Neural cell (in vitro differentiated cells): ENCODE measurements at regions not wholly inside any gene's neighbourhood (a gene's known extent, or its start where the extent isn't known, plus 50 kb on each side); places are given as distances from the start of the nearest gene placed in this dataset.

Experiments
- H2AFZ ChIP-seq: fragments of 200-600, 300-800 bp; sonication (generic), shearing (Covaris generic); 2 replicates; pipeline ENCODE4 v1.6.0; 2014; ENCODE audit warnings: low read depth, mild to moderate bottlenecking, antibody characterized with exemption, low read length, moderate library complexity
- H3F3A ChIP-seq: fragments of 200-600 bp; shearing (Covaris generic); 2 replicates; pipeline ENCODE4 v1.6.1; 2016; ENCODE audit warnings: mild to moderate bottlenecking, moderate library complexity, mixed read lengths, antibody characterized with exemption, low read length; ENCODE audit not compliant: insufficient read depth, poor library complexity, severe bottlenecking
- H3K27ac ChIP-seq: fragments of 200-600, 300-800 bp; sonication (generic), shearing (Covaris generic); 2 replicates; pipeline ENCODE4 v1.5.1; 2014; ENCODE audit warnings: mild to moderate bottlenecking, low read length, moderate library complexity
- H3K27me3 ChIP-seq: fragments of 300-800, 200-600 bp; sonication (generic), shearing (Covaris generic); 2 replicates; pipeline ENCODE4 v1.6.0; 2014; ENCODE audit warnings: mild to moderate bottlenecking, low read depth, low read length, moderate library complexity; ENCODE audit not compliant: insufficient read depth
- H3K36me3 ChIP-seq: fragments of 300-800, 200-600 bp; sonication (generic), shearing (Covaris generic); 2 replicates; pipeline ENCODE4 v1.5.1; 2014; ENCODE audit warnings: mild to moderate bottlenecking, antibody characterized with exemption, low read length, moderate library complexity; ENCODE audit not compliant: insufficient read depth
- H3K4me2 ChIP-seq: fragments of 300-800, 200-600 bp; sonication (generic), shearing (Covaris generic); 2 replicates; pipeline ENCODE4 v1.6.0; 2014; ENCODE audit warnings: mild to moderate bottlenecking, low read length
- H3K4me3 ChIP-seq: fragments of 300-800, 200-600 bp; sonication (generic), shearing (Covaris generic); 2 replicates; pipeline ENCODE4 v1.5.1; 2014; ENCODE audit warnings: mild to moderate bottlenecking, low read length, moderate library complexity
- H3K79me2 ChIP-seq: fragments of 200-600 bp; shearing (Covaris generic); replicated peaks from 2 replicates; pipeline ENCODE4 v1.6.0; 2014; ENCODE audit warnings: mild to moderate bottlenecking, low read length, moderate library complexity; ENCODE audit not compliant: insufficient read depth
- H3K9ac ChIP-seq: fragments of 300-800, 200-600 bp; sonication (generic), shearing (Covaris generic); 2 replicates; pipeline ENCODE4 v1.6.1; 2016; ENCODE audit warnings: mild to moderate bottlenecking, low read length, mixed read lengths
- H3K9me2 ChIP-seq: fragments of 200-600 bp; shearing (Covaris generic); 2 replicates; pipeline ENCODE4 v1.6.1; 2016; ENCODE audit warnings: mild to moderate bottlenecking, low read length, mixed read lengths; ENCODE audit not compliant: insufficient read depth
- H3K9me3 ChIP-seq: fragments of 200-600, 300-800 bp; sonication (generic), shearing (Covaris generic); 2 replicates; pipeline ENCODE4 v1.6.1; 2016; ENCODE audit warnings: mild to moderate bottlenecking, mixed run types, low read length, moderate library complexity, mixed read lengths
- H4K20me1 ChIP-seq: fragments of 200-600 bp; shearing (Covaris generic); 2 replicates; pipeline ENCODE4 v1.6.1; 2016; ENCODE audit warnings: mild to moderate bottlenecking, mixed run types; ENCODE audit not compliant: insufficient read depth
- EP300 ChIP-seq: fragments of 450-650 bp; conservative IDR thresholded peaks from 2 replicates; pipeline ENCODE4 v1.6.1; 2014; ENCODE audit warnings: antibody characterized with exemption, mild to moderate bottlenecking, moderate library complexity; ENCODE audit not compliant: poor library complexity, severe bottlenecking
- EZH2 ChIP-seq: fragments of 200-600, 300-800 bp; shearing (Covaris generic), sonication (generic); IDR thresholded peaks from 2 replicates; pipeline ENCODE4 v1.6.1; 2014; ENCODE audit warnings: antibody characterized with exemption, low read length, borderline replicate concordance, mild to moderate bottlenecking; ENCODE audit not compliant: insufficient read depth, poor library complexity, severe bottlenecking
- MXI1 ChIP-seq: fragments of 450-650 bp; conservative IDR thresholded peaks from 2 replicates; pipeline ENCODE4 v1.6.1; 2014; ENCODE audit warnings: antibody characterized with exemption, mild to moderate bottlenecking; ENCODE audit not compliant: poor library complexity, severe bottlenecking
- POLR2AphosphoS5 ChIP-seq: IDR thresholded peaks from 2 replicates; pipeline ENCODE4 v1.6.1; 2012
- RAD21 ChIP-seq: fragments of 450-650 bp; conservative IDR thresholded peaks from 2 replicates; pipeline ENCODE4 v1.6.1; 2014; ENCODE audit warnings: antibody characterized with exemption, mild to moderate bottlenecking, moderate library complexity
- REST ChIP-seq: IDR thresholded peaks from 2 replicates; pipeline ENCODE4 v1.6.1; 2012; ENCODE audit warnings: borderline replicate concordance
- SMC3 ChIP-seq: fragments of 450-650 bp; conservative IDR thresholded peaks from 2 replicates; pipeline ENCODE4 v1.6.1; 2014; ENCODE audit warnings: antibody characterized with exemption, mild to moderate bottlenecking, moderate library complexity; ENCODE audit not compliant: poor library complexity
- TAF1 ChIP-seq: IDR thresholded peaks from 2 replicates; pipeline ENCODE4 v1.6.1; 2012; ENCODE audit warnings: low read depth
- TF ChIP-seq, protein P1 (sequence below): fragments of 450-650 bp; IDR thresholded peaks from 2 replicates; pipeline ENCODE4 v1.5.1; 2014; ENCODE audit warnings: antibody characterized with exemption, mild to moderate bottlenecking, moderate library complexity; ENCODE audit not compliant: poor library complexity, severe bottlenecking

GRCh38 chr2:225766431-225766830, 366.9 kb downstream of the NYAP2 start:
- Histone ChIP-seq H3K27ac (no peak overlapping the region), H3K36me3 (no peaks in the 10 kb centered on the region), H3K79me2 (no peaks in the 10 kb centered on the region), H3F3A (no peaks in the 10 kb centered on the region), H3K4me3 (no peak overlapping the region), H2AFZ (no peak overlapping the region), H3K27me3 (no peaks in the 10 kb centered on the region), H4K20me1 (no peaks in the 10 kb centered on the region), H3K9me2 (no peaks in the 10 kb centered on the region), H3K4me2 (no peak overlapping the region), H3K9me3 (no peaks in the 10 kb centered on the region), H3K9ac (no peak overlapping the region)
- TF ChIP-seq REST (no peak), TAF1 (no peak), RAD21 (no peak), MXI1 (no peak), POLR2AphosphoS5 (no peak), EP300 (no peak), SMC3 (no peak), EZH2 (no peak)
- TF ChIP-seq, protein P1, sequence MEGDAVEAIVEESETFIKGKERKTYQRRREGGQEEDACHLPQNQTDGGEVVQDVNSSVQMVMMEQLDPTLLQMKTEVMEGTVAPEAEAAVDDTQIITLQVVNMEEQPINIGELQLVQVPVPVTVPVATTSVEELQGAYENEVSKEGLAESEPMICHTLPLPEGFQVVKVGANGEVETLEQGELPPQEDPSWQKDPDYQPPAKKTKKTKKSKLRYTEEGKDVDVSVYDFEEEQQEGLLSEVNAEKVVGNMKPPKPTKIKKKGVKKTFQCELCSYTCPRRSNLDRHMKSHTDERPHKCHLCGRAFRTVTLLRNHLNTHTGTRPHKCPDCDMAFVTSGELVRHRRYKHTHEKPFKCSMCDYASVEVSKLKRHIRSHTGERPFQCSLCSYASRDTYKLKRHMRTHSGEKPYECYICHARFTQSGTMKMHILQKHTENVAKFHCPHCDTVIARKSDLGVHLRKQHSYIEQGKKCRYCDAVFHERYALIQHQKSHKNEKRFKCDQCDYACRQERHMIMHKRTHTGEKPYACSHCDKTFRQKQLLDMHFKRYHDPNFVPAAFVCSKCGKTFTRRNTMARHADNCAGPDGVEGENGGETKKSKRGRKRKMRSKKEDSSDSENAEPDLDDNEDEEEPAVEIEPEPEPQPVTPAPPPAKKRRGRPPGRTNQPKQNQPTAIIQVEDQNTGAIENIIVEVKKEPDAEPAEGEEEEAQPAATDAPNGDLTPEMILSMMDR, result no peak

DNA sequence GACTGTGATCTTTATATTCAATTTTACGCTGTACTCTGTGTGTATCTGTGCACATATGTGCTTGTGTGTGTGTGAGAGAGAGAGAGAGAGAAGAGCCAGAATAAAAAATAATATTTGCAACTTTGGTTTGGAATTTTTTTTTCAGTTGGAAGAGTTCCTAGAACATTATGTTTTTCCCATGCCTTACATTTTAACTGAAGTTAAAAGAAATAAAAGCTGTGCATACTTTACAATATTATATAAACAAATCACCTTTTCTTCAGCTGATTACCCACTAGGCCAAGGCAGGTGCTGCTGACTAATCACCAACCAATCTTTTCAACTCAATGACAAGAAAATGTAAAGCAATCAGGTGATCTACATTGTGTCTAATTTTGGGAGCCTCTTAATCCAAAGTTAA, 366.3 kb downstream of the NYAP2 start:
- TF ChIP-seq MXI1 (no peak), EZH2 (no peak), TAF1 (no peak), REST (no peak), SMC3 (no peak), RAD21 (no peak), EP300 (no peak), POLR2AphosphoS5 (no peak)
- TF ChIP-seq, protein P1, result no peak
- Histone ChIP-seq H3K4me3 (no peak overlapping the region), H3K27ac (no peak overlapping the region), H3K36me3 (no peaks in the 10 kb centered on the region), H3K27me3 (no peaks in the 10 kb centered on the region), H3K9me3 (no peaks in the 10 kb centered on the region), H3K4me2 (no peak overlapping the region), H2AFZ (no peak overlapping the region), H3K9me2 (no peaks in the 10 kb centered on the region), H3F3A (no peaks in the 10 kb centered on the region), H3K9ac (no peak overlapping the region), H4K20me1 (no peaks in the 10 kb centered on the region), H3K79me2 (no peaks in the 10 kb centered on the region)
